ENCODE measurements at regions not wholly inside any gene's neighbourhood (a gene's known extent, or its start where the extent isn't known, plus 50 kb on each side); places are given as distances from the start of the nearest gene placed in this dataset.

GRCh38 chr7:26034391-26034790, 117.6 kb upstream of the NFE2L3 start:
- no peak for DNase-seq (ENCODE audit: low spot score)
- TF ChIP-seq CTCF (IDR thresholded peaks at IDR 0.05) = no peak
- ATAC-seq (ENCODE audit: low FRiP score) = no peak

GRCh38 chr7:26035552-26035951, 116.4 kb upstream of the NFE2L3 start:
- no peak for TF ChIP-seq CTCF (IDR thresholded peaks at IDR 0.05)
- ATAC-seq (ENCODE audit: low FRiP score) (no peak), DNase-seq (ENCODE audit: low spot score) (no peak)

DNA sequence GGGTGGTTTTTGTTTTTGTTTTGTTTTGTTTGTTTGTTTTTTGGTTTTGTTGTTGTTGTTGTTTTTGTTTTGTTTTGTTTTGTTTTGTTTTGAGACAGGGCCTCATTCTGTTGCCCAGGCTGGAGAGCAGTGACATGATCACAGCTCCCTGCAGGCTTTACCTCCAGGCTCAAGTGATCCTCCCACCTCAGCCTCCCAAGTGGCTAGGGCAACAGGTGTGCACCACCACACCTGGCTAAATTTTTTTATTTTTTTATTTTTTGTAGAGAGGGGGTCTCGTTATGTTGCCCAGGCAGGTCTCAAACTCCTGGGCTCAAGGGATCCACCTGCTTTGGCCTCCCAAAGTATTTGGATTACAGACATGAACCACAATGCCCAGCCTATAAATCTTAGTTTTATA, 115.9 kb upstream of the NFE2L3 start:
- TF ChIP-seq CTCF (IDR thresholded peaks at IDR 0.05) = no peak
- ATAC-seq (ENCODE audit: low FRiP score) (no peak), DNase-seq (ENCODE audit: low spot score) (no peak)

DNA sequence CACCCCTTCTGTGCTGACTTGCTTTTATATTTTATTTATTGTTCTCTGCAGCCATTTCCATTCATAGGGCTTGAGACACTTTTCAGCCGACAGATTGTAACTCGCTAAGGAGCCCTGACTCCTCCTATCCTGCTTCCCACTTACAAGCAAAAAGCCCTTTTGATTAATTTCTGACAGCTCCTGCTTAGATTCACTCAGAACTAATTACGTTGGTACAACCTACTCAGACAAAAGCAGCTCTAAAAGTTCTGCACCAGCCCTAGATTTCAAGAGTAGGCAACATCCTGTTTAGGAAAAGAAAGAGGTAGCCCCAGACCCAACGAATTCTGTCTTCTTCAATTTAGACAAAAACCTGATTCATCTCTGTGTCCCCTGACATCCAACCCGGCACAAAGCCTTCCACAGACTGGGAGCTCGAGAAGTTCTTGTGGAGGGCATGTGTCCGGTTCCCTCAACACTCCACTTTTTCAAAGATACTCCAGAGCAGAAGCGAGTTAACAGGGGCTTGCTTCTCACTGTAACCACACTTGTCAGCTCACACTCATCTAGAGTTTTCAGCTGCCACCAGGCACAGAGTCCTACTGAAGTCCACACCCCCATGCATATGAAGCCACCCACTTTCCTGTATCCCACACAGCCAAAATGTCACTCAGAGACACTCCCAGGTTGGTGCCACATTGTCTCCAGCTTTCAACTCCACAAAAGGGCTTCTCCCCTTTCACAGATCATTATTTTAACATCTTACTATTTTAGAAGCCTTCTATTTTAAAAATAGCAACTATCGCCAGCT, 113.6 kb upstream of the NFE2L3 start:
- no peak for TF ChIP-seq CTCF (IDR thresholded peaks at IDR 0.05)
- ATAC-seq (ENCODE audit: low FRiP score) (no peak), DNase-seq (ENCODE audit: low spot score) (no peak)

DNA sequence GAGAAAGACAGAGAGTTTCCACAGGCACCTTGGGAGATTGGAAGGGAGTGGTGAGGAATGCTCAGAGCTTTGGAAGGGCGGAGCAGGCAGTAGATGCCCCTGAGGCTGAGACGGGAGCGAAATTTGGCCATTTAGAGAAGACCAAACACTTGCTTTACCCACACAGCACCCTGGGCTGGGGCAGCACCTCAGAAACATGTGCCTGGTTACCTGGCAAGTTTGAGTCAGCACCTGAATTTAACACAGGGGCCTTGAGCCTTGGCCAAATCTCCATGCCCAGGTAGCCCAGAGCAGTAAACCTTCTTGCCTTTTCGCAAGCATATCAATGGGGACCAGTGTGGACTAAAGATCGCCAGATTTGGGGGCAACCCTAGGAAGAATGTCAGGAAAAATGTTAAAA, 111.9 kb upstream of the NFE2L3 start:
- no peak for TF ChIP-seq CTCF (IDR thresholded peaks at IDR 0.05)
- no peak for DNase-seq (ENCODE audit: low spot score)
- no peak for ATAC-seq (ENCODE audit: low FRiP score)

- DNase-seq (ENCODE audit: low spot score) = no peak
- no peak for TF ChIP-seq CTCF (IDR thresholded peaks at IDR 0.05)
- no peak for ATAC-seq (ENCODE audit: low FRiP score)
Observed at GRCh38 chr7:26042237-26042636, 109.8 kb upstream of the NFE2L3 start.

- no peak for TF ChIP-seq CTCF (IDR thresholded peaks at IDR 0.05)
- DNase-seq (ENCODE audit: low spot score) (no peak), ATAC-seq (ENCODE audit: low FRiP score) (no peak)
Observed at GRCh38 chr7:26043801-26044200, 108.2 kb upstream of the NFE2L3 start.
